HCT116 (cell line): ENCODE measurements at regions not wholly inside any gene's neighbourhood (a gene's known extent, or its start where the extent isn't known, plus 50 kb on each side); places are given as distances from the start of the nearest gene placed in this dataset.

ENCODE experiments used
- ATAC-seq: fragments of 200-7000 bp; cut with Tn5 transposase; 2 replicates; pipeline ENCODE4 v1.9.1; 2020; ENCODE audit warnings: mild to moderate bottlenecking, moderate library complexity
- BruUV-seq: library from RNA; stranded (reverse); fragments of 400-500 nt; replicated peaks from 2 replicates; lab custom pipeline; 2021; lab: Mats Ljungman, UMichigan
- CTCF ChIA-PET: fragments of 300-600 bp; sonication (Branson Sonifier 250); formaldehyde crosslinking; loops from one replicate; lab custom pipeline; 2021; ENCODE audit warnings: antibody characterized with exemption; lab: Charles Lee
- POLR2A ChIA-PET: fragments of 300-600, 350-600 bp; sonication (Branson Sonifier 250); formaldehyde crosslinking; loops from one replicate; lab custom pipeline; 2021; ENCODE audit warnings: antibody characterized with exemption; lab: Charles Lee
- RAD21 ChIA-PET, 2 experiments: fragments of 300-600 bp; sonication (Branson Sonifier 250); formaldehyde crosslinking; loops; one replicate each; lab custom pipeline; 2023; ENCODE audit warnings: low total read pairs in 2 of 2; ENCODE audit not compliant: uncharacterized antibody in 2 of 2, unreplicated experiment in 2 of 2, low non-redundant PET in 1 of 2; lab: Charles Lee
- DNase-seq: peaks from one replicate; pipeline ENCODE4 v3.0.0-alpha.2; 2010; ENCODE audit warnings: low read depth, low spot score
- H2AFZ ChIP-seq: fragments of 200-600 bp; shearing (Covaris generic), sonication (generic); 2 replicates; pipeline ENCODE4 v1.6.1; 2017; ENCODE audit warnings: low read depth, mixed run types, mixed read lengths, antibody characterized with exemption, low read length; ENCODE audit not compliant: poor library complexity, severe bottlenecking
- H3K27ac ChIP-seq: 2 replicates; pipeline ENCODE4 v1.5.1; 2012; ENCODE audit warnings: low read depth, low read length
- H3K27me3 ChIP-seq: fragments of 200-600 bp; sonication (generic); 2 replicates; pipeline ENCODE4 v1.6.1; 2016; ENCODE audit warnings: mixed run types, low read length, mixed read lengths; ENCODE audit not compliant: insufficient read depth
- H3K36me3 ChIP-seq, 2 experiments: fragments of 200-500 bp in 1 of 2; fragments of 200-600 bp in 1 of 2; sonication (Bioruptor generic) in 1 of 2; sonication (generic) in 1 of 2; 2 replicates each; pipeline versions ENCODE4 v1.5.1 to v1.6.1; 2014 to 2016; ENCODE audit warnings: low read length in 2 of 2, inconsistent platforms in 1 of 2, mixed read lengths in 1 of 2, mixed run types in 1 of 2; ENCODE audit not compliant: insufficient read depth in 2 of 2, control insufficient read depth in 1 of 2
- H3K4me1 ChIP-seq, 2 experiments: fragments of 200-600 bp in 1 of 2; sonication (generic) in 1 of 2; 2 replicates each; pipeline versions ENCODE4 v1.5.1 to v1.6.1; 2012 to 2017; ENCODE audit warnings: low read length in 2 of 2, inconsistent platforms in 1 of 2, mild to moderate bottlenecking in 1 of 2, mixed read lengths in 1 of 2, mixed run types in 1 of 2, moderate library complexity in 1 of 2; ENCODE audit not compliant: insufficient read depth in 2 of 2, control insufficient read depth in 1 of 2
- H3K4me2 ChIP-seq: fragments of 200-600 bp; sonication (generic); 2 replicates; pipeline ENCODE4 v1.6.1; 2017; ENCODE audit warnings: mixed run types, low read length, mixed read lengths
- H3K4me3 ChIP-seq, 2 experiments: fragments of 200-600 bp in 1 of 2; sonication (generic) in 1 of 2; replicated peaks in 1 of 2; 2 replicates each; pipeline ENCODE4 v1.5.1; 2011 to 2016; ENCODE audit warnings: low read length in 2 of 2, control low read depth in 1 of 2, low read depth in 1 of 2, mild to moderate bottlenecking in 1 of 2, mixed read lengths in 1 of 2, mixed run types in 1 of 2
- H3K79me2 ChIP-seq: fragments of 200-600 bp; sonication (generic); 2 replicates; pipeline ENCODE4 v1.6.1; 2017; ENCODE audit warnings: mild to moderate bottlenecking, mixed run types, low read length, moderate library complexity, mixed read lengths; ENCODE audit not compliant: insufficient read depth
- H3K9ac ChIP-seq: fragments of 200-600 bp; sonication (generic); 2 replicates; pipeline ENCODE4 v1.6.1; 2016; ENCODE audit warnings: low read length, mixed read lengths
- H3K9me2 ChIP-seq: fragments of 200-600 bp; sonication (generic), shearing (Covaris generic); 2 replicates; pipeline ENCODE4 v1.6.1; 2017; ENCODE audit warnings: mixed run types, mild to moderate bottlenecking, moderate library complexity; ENCODE audit not compliant: insufficient read depth
- H3K9me3 ChIP-seq, 2 experiments: fragments of 200-500 bp in 1 of 2; fragments of 200-600 bp in 1 of 2; sonication (Bioruptor generic) in 1 of 2; sonication (generic) in 1 of 2; 2 replicates each; pipeline ENCODE4 v1.6.1; 2014 to 2017; ENCODE audit warnings: low read length in 2 of 2, mixed read lengths in 2 of 2, inconsistent platforms in 1 of 2, low read depth in 1 of 2, mild to moderate bottlenecking in 1 of 2, mixed run types in 1 of 2, moderate library complexity in 1 of 2; ENCODE audit not compliant: control insufficient read depth in 1 of 2, insufficient read depth in 1 of 2
- H4K20me1 ChIP-seq: fragments of 200-600 bp; sonication (generic), shearing (Covaris generic); 2 replicates; pipeline ENCODE4 v1.6.1; 2017; ENCODE audit warnings: mixed run types, mild to moderate bottlenecking, moderate library complexity; ENCODE audit not compliant: insufficient read depth
- CBX3 ChIP-seq: IDR thresholded peaks from 2 replicates; pipeline ENCODE4 v1.6.1; 2012; ENCODE audit warnings: low read depth
- CEBPB ChIP-seq: IDR thresholded peaks from 2 replicates; pipeline ENCODE4 v1.6.1; 2012; ENCODE audit warnings: low read depth
- EGR1 ChIP-seq: IDR thresholded peaks from 2 replicates; pipeline ENCODE4 v1.6.1; 2012; ENCODE audit warnings: low read depth
- ELF1 ChIP-seq: IDR thresholded peaks from 2 replicates; pipeline ENCODE4 v1.6.1; 2012; ENCODE audit warnings: low read depth, borderline replicate concordance
- EZH2 ChIP-seq: fragments of 200-600 bp; sonication (generic); IDR thresholded peaks from 2 replicates; pipeline ENCODE4 v1.6.1; 2017; ENCODE audit warnings: antibody characterized with exemption, mixed run types
- FOSL1 ChIP-seq: IDR thresholded peaks from 2 replicates; pipeline ENCODE4 v1.6.1; 2012; ENCODE audit warnings: low read depth
- JUND ChIP-seq: IDR thresholded peaks from 2 replicates; pipeline ENCODE4 v1.6.1; 2012
- RAD21 ChIP-seq: IDR thresholded peaks from 2 replicates; pipeline ENCODE4 v1.6.1; 2012; ENCODE audit warnings: low read depth, mild to moderate bottlenecking
- SIN3A ChIP-seq: IDR thresholded peaks from 2 replicates; pipeline ENCODE4 v1.6.1; 2012; ENCODE audit warnings: low read depth
- SP1 ChIP-seq: IDR thresholded peaks from 2 replicates; pipeline ENCODE4 v1.6.1; 2012; ENCODE audit warnings: low read depth
- SRF ChIP-seq: IDR thresholded peaks from 2 replicates; pipeline ENCODE4 v1.6.1; 2012; ENCODE audit warnings: low read depth
- TCF7L2 ChIP-seq: IDR thresholded peaks from 2 replicates; pipeline ENCODE4 v1.7.0; 2011; ENCODE audit warnings: borderline replicate concordance, inconsistent platforms; ENCODE audit not compliant: insufficient read depth, insufficient read length; ENCODE audit errors: extremely low read depth
- YY1 ChIP-seq: IDR thresholded peaks from 2 replicates; pipeline ENCODE4 v1.6.1; 2011; ENCODE audit warnings: low read length, low read depth, moderate library complexity, mild to moderate bottlenecking; ENCODE audit not compliant: insufficient replicate concordance; ENCODE audit errors: extremely low read depth
- ZNF274 ChIP-seq: fragments of 200-500 bp; sonication (Bioruptor generic); IDR thresholded peaks from 2 replicates; pipeline ENCODE4 v1.6.1; 2014; ENCODE audit warnings: mild to moderate bottlenecking, low read depth, low read length, inconsistent platforms
- intact Hi-C: fragments of 100-400 bp; cut with micrococcal nuclease; formaldehyde crosslinking; loops from 2 replicates; pipeline ENCODE4 v1.10.0; 2022
- TF ChIP-seq, protein P1 (sequence below): IDR thresholded peaks from 2 replicates; pipeline ENCODE4 v1.6.1; 2012
- TF ChIP-seq, protein P2 (sequence below): IDR thresholded peaks from 2 replicates; pipeline ENCODE4 v1.6.1; 2012
- TF ChIP-seq, protein P3 (sequence below): IDR thresholded peaks from 2 replicates; pipeline ENCODE4 v1.6.1; 2011; ENCODE audit warnings: mild to moderate bottlenecking, low read length, moderate library complexity; ENCODE audit not compliant: insufficient replicate concordance; ENCODE audit errors: extremely low read depth

DNA sequence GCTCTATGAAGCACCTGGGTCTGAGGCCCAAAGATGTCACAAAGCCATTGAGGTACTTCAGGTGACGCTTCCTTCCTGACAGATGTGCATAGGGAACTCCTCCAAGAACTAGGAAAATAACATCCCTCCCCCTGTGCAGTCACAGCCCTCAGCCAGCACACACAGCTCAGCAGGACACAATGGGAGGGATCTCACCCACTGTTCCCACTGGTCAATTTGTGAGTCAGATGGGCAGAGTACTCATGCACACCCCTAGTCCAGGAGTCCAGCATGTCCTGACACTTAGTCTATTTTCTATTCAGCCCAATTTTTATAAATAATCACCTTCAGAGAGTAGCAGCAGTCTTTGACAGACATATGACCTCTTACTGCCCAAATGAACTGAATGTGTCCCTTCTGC is 60.7 kb upstream of the PFKP start:
- no peaks in the 10 kb centered on the region for H4K20me1 ChIP-seq
- H3K4me1 ChIP-seq = no peaks in the 10 kb centered on the region
- H3K9ac ChIP-seq = no peak overlapping the region
- TF ChIP-seq SIN3A = no peak
- TF ChIP-seq RAD21 = no peak
- no peak for TF ChIP-seq FOSL1
- no peak for TF ChIP-seq CEBPB
- TF ChIP-seq, protein P1, sequence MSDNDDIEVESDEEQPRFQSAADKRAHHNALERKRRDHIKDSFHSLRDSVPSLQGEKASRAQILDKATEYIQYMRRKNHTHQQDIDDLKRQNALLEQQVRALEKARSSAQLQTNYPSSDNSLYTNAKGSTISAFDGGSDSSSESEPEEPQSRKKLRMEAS = no peak
- TF ChIP-seq, protein P2, sequence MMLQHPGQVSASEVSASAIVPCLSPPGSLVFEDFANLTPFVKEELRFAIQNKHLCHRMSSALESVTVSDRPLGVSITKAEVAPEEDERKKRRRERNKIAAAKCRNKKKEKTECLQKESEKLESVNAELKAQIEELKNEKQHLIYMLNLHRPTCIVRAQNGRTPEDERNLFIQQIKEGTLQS = no peak
- no peak for TF ChIP-seq YY1
- no peak for TF ChIP-seq EZH2
- TF ChIP-seq SRF = no peak
- TF ChIP-seq SP1 = no peak
- TF ChIP-seq, all 23 proteins: peak for 0
- ChIA-PET CTCF (no interaction called here), POLR2A (no interaction called here), RAD21 (no interaction called here)
- ATAC-seq (no peak), DNase-seq (no peak)
- BruUV-seq = no TSS peak
- H3K9me3 ChIP-seq = no peaks in the 10 kb centered on the region
- peaks cover 47% of the 10 kb centered on the region for H3K27me3 ChIP-seq
- H3K27ac ChIP-seq = no peak overlapping the region
- H3K4me3 ChIP-seq = no peak overlapping the region
- H3K9me2 ChIP-seq = no peaks in the 10 kb centered on the region
- H3K4me2 ChIP-seq = no peak overlapping the region
- H2AFZ ChIP-seq = no peak overlapping the region
- H3K79me2 ChIP-seq = no peaks in the 10 kb centered on the region
- intact Hi-C loops = no loop called here
- H3K36me3 ChIP-seq = no peaks in the 10 kb centered on the region

DNA sequence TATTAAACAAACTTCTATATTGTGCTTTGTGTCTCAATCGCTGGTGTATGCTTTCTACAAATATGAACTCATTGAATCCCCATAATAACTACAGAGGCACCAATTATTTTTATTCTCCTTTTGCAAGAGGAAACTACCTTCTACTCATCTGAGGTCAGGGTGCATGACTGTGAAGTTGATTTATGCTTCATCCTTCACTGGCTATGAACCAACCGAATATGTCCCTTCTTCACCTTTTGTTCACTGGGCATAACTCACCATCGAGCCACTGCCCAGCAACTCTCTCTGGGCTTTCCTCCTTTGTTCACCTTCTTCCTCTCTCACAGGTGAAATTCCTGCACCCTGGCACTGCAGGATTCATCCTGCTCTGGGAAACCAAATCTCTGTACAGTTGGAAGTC is 61.3 kb upstream of the PFKP start:
- Histone ChIP-seq H3K27ac (no peak overlapping the region), H3K27me3 (peaks cover 46% of the 10 kb centered on the region), H3K4me2 (no peak overlapping the region), H3K4me3 (no peak overlapping the region), H3K4me1 (no peaks in the 10 kb centered on the region), H3K9ac (no peak overlapping the region), H3K79me2 (no peaks in the 10 kb centered on the region), H4K20me1 (no peaks in the 10 kb centered on the region), H2AFZ (no peak overlapping the region), H3K36me3 (no peaks in the 10 kb centered on the region), H3K9me2 (no peaks in the 10 kb centered on the region), H3K9me3 (no peaks in the 10 kb centered on the region)
- ATAC-seq (no peak), DNase-seq (no peak)
- ChIA-PET RAD21 (no interaction called here), POLR2A (no interaction called here), CTCF (no interaction called here)
- intact Hi-C loops = no loop called here
- TF ChIP-seq EGR1 (no peak), SIN3A (no peak), ELF1 (no peak), JUND (no peak), YY1 (no peak), CBX3 (no peak), RAD21 (no peak), TCF7L2 (no peak), ZNF274 (no peak), EZH2 (no peak)
- TF ChIP-seq, protein P1 = no peak
- TF ChIP-seq, protein P3, sequence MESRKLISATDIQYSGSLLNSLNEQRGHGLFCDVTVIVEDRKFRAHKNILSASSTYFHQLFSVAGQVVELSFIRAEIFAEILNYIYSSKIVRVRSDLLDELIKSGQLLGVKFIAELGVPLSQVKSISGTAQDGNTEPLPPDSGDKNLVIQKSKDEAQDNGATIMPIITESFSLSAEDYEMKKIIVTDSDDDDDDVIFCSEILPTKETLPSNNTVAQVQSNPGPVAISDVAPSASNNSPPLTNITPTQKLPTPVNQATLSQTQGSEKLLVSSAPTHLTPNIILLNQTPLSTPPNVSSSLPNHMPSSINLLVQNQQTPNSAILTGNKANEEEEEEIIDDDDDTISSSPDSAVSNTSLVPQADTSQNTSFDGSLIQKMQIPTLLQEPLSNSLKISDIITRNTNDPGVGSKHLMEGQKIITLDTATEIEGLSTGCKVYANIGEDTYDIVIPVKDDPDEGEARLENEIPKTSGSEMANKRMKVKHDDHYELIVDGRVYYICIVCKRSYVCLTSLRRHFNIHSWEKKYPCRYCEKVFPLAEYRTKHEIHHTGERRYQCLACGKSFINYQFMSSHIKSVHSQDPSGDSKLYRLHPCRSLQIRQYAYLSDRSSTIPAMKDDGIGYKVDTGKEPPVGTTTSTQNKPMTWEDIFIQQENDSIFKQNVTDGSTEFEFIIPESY = no peak
- no TSS peak for BruUV-seq
